Activated CD4-positive, alpha-beta T cell treated with anti-CD3 and anti-CD28 coated beads for 1 hour (primary cell): ENCODE measurements at regions not wholly inside any gene's neighbourhood (a gene's known extent, or its start where the extent isn't known, plus 50 kb on each side); places are given as distances from the start of the nearest gene placed in this dataset.

Experiments used
- DNase-seq: peaks from one replicate; pipeline ENCODE4 v3.0.0-alpha.2; 2020

DNA sequence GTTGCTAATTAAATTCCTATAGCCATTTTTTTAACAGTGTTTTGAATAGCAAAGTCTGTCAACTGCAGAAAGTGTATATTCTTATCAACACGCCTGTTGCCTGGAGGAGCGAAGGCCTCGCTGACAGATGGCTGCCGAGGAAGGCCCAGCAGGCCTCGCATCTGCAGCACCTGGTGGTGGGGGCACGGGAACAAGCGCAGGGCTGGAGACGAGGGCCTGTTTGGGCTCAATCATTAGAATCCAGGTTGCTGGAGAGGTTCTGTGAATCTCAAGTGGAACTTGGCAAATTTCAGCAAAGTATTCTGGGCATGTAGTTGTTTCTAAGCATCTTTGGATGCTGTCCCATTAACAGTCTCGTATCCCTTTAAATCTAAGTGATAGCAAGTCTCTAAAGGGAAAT lies 66.1 kb upstream of the FAM204A start:
- no peak for DNase-seq

DNA sequence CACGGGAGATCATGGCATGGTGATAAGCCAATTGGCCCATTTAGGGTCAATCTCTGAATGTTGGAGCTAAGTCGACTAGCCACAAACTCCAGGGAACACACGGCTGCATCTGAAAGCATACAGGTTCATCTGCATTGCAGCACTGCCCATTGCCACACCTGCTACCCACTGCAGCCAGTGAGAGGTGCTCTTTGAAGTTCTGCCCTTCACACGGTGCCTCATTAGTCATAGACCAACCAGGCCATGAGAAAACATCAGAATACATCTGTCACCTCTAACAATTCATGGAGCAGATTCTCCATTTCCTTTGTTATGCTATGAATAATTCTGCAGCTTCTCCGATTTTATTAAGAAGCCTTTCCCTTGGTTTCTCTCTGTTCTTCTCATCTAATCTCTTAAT lies 65.7 kb upstream of the FAM204A start:
- no peak for DNase-seq

DNA sequence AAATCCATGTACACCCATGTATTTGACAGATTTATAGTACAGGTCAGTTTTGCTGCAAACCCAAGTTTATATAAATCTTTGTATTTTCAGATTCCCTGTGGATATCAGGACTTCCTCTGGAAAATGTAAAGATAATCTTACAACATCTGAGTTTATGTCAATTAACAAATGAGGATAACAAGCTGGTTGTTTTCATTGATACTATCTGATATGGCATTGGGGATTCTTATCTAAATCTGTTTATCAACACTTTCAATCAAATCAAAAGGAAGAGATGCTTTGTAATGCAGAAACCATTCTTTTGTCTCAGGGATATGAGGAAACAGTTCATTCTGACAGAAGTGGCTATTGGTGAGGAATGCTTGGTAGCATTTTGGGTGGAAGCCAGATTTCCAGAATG lies 64.9 kb upstream of the FAM204A start:
- no peak for DNase-seq

DNA sequence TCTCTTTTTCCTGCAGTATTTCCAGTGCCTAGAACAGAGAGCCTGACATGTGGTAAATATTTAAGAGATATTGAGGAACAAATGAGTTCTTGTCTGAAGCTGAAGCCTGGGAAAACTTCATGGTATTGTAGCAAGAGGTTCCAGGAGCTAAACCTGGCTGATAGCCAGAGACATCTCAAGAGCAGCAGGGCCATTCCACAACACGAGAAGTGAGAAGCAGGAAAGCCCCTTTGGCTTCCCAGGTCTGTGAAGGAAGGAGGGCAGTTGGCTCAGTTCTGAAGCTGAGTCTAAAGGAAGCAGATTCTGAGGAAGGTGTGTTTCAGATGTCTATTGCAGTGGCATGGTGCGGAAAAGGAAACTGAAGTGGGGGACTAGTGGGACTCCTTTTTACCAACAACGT lies 63.8 kb upstream of the FAM204A start:
- no peak for DNase-seq

DNA sequence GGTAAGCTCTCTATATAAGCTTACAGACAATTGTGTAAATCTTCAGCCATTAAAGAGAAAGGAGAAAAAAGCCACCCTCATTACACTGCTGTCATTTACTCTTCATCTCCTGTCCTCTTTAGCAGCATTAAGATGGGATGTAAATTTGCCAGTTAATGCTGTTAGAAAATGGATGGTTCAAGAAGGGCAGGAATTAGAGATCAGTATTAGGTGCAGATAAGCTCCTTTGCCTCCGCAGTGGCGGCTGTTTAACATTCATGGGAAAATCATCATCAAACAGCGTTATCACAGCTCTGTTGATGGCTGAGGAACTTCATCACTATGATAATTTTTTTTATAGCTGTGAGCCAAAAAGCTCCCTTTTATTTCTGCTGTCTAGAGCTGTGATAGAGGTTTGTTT lies 61.8 kb upstream of the FAM204A start:
- no peak for DNase-seq

DNA sequence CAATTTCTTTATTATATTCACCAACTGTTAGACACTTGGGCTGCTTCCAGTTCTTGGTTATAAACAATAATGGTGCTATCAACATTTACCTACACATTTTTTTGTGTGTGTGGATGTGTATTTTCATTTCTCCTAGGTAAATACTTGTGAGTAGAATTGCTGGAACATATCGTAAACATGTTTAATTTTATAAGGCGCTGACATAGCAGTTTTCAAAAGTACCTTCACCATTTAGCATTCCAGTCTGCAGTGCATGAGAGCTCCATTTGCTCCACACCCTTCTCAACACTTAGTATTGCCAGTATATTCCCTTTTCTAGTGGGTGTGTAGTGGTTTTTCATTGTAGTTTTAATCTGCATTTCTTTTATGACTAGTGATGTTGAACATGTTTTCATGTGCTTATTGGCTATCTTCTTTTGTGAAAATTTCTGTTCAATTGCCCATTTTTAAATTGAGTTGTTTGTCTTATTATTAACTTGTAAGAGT lies 59.6 kb upstream of the FAM204A start:
- DNase-seq = no peak

DNA sequence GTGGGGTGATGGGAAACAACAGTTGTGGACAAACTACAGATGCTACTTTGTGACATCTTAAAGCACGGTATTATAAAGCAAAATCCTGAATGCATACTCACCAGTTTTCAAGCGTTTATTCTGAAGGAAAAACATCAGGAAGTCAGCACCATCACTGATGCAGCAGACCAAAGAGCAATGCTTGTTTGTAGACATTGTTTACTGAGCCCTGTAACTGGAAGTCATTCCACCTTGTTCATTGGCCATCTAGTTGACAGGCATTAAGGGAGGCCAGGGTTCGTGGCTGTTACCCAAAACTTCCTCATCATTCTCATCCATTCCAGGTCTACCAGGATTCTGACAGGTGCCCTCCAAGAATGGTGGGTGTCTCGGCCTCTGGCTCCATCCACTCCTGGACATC lies 55.3 kb upstream of the FAM204A start:
- DNase-seq = no peak

DNA sequence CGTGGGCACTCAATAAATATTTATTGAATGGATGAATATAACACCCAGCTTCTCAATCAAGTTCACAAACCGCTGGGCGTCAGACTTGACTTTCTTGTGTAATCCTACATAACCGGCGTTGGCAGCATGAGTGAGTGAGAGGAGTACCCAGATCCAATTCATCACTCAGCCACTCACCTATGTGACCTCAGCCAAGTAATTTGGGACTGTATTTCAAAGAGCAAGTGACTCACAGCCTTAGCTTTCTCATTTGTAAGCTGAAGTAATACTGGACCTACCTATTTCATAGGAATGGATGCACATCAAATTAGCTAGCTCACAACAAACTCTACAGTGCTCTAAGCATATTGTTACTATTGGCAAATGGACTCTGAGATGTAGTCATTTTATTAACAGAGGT lies 53.8 kb upstream of the FAM204A start:
- no peak for DNase-seq

DNA sequence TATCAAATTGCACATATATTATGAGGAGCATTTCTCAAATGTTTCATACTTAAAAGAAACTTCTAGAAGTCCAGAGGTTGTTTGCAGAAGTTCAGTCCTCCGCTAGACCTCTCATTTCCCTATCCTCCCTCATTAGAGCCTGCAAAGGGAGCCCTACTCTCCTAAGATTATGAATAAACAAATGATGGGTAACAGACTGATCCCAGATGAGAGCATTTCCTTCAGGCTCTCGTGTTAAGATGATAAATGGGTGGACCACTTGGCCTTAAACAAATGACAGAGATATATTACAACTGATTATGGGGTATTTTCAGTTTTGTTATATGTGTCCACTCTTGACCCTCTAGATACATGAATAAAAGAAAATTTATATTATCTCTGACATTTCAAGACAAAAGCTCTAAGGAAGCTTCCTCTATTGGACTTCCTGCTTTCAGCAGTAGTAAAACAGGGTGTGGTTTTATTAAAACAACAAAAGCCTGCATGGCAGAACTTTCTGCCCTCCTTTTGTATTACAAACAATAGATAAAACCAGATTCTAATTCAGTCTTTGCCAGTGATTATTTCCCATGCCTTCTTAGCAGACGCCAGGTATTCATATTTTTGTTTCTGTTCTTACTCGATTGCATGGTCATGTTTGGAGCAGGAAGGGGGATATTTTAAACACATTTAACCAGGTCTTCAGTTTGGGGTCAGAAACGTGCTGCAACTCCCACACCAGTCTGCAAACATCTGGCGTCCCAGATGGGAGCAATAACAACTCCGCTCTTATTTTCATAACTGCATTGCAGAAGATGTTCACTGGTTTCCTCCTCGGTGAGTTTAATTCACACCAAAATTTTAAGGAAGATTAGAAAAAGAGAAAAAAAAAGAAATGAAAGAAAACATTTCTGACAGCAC lies 52.4 kb upstream of the FAM204A start:
- DNase-seq = no peak

DNA sequence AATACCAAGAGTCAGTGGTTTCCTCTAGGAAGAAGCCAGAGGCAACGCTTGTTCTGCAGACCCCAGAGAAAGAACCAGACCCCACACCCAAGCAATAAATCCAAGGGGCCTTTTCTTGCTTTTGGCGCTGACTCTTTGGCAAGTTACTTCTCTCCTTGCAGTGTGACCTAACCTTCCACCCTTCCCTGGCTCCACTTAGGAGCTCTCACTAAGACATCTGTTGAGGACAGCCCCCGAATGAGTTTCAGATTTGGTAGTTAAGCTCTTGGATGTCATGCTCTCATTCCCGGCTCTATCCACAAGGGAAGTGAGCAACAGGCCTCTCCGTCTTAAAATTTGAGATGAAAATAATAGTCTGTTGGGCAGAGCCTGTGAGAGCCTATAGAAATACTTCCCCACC lies 50.6 kb upstream of the FAM204A start:
- DNase-seq = no peak
